Stimulated activated naive CD8-positive, alpha-beta T cell treated with anti-CD3 and anti-CD28 coated beads, Interleukin-15, Interleukin-2, amounts not matched to agents 100 U/mL and 50 U/mL, for 24 hours (primary cell): ENCODE measurements at regions not wholly inside any gene's neighbourhood (a gene's known extent, or its start where the extent isn't known, plus 50 kb on each side); places are given as distances from the start of the nearest gene placed in this dataset.
"Not testable (repeated sequence)": the region's sequence is repeated elsewhere in the genome, so short reads cannot be mapped to it uniquely, and the experiment has no call there.

Experiments used
- ATAC-seq: fragments of 150-1000 bp; cut with Tn5 transposase; one replicate; pipeline ENCODE4 v1.10.0; 2021
- DNase-seq: peaks from one replicate; pipeline ENCODE4 v3.0.0; 2021

GRCh38 chr17:36695710-36696109 is 94.3 kb downstream of the MRM1 start:
- ATAC-seq, DNase-seq: not testable (repeated sequence)

DNA sequence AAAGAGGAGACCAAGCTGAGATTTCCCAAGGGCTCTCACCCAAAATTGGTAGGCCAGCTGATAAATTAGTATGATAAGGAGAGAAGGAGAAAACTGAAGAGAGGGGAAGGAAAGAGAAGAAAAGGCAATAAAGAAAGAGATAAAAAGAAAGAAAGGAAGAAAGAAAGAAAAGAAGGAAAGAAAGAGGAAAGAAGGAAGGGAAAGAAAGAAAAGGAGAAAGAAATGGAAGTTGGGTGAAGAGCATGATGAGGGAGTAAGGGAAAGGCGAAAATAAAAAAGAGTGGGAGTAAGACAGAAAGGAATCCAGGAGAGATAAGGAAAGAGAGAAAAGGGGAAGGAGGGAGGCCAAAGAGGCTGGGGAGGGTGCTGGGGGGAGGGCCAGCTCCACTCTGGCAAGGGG is 95.4 kb downstream of the MRM1 start:
- DNase-seq = no peak
- no peak for ATAC-seq

DNA sequence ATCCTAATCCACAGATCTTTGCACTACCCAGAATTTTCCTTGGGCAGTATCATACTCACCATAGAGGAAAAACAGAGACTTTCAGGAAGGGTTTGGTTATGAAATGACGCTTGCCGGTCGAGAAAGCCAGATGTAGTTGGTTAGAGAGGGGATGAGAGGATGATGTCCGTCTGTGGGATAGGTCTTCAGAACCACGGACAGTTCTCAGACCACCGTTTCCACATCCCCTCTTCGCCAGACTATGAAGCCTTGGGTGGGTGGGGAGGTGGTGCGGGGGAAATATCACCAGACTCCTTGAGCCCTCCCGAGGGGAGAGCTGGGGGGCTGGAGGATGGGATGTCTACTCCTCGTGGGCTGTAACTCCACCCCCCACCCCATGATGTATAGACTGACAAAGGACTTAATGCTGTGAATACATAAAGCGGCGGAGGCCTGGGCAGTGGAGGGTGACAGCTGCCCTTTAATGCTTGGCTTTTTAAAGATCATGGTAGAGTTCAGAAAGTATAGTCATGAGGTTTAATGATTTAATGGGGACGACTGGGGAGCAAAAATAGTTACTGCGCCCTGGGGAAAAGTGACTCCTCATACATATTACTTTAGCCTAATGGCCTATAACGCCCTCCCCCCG is 96.6 kb downstream of the MRM1 start:
- no peak for DNase-seq
- no peak for ATAC-seq

GRCh38 chr17:36701429-36702099 is 100.2 kb downstream of the MRM1 start:
- ATAC-seq = no peak
- no peak for DNase-seq

DNA sequence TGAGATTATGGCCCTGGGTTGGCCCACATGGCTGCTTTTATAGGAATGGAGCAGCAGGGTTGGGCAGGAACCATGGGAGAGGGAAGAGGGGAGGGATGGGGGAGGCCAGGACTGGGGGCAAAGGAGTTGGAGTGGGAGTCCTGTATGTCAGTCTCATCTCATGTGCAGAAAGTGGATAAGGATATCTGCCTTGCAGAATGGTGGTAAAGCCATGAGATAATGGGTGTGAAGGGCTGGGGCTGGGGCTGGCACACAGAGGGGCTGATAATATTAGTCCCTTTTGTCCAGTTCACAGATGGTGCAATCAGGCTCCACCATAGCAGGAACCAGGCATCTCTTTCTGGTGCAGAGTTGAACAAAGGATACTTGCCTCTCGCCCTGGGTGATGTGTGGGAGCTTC is 101.3 kb downstream of the MRM1 start:
- no peak for DNase-seq

GRCh38 chr17:36703860-36704266 is 102.5 kb downstream of the MRM1 start:
- ATAC-seq (no peak), DNase-seq (peak; percentile 62)

More for the DNA sequence above, 101.3 kb downstream of the MRM1 start:
- no peak for ATAC-seq

- ATAC-seq = no peak
- no peak for DNase-seq
Observed at GRCh38 chr17:36705283-36705795, 104.0 kb downstream of the MRM1 start.

- DNase-seq (peak; percentile 63), ATAC-seq (peak; percentile 73)
Observed at GRCh38 chr17:36705874-36706731, 104.7 kb downstream of the MRM1 start.

DNA sequence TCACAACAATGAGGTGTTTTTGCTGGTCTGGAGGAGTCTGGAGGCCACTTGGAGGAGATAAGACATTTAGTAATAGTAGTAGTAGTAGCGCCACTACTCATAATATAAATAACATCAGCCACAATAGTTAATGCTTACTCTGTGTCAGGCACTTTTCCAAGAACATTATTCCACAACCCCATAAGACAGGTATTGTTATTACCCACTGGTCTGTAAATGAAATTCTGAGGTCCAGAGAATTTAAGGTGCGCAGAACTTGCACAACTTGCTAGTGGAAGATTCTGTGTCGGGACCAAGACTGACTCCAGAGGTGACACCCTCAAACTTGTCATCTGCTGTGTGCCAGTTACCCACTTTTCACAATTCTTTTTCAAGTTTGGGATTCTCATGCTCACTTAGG is 106.5 kb downstream of the MRM1 start:
- ATAC-seq = no peak

GRCh38 chr17:36714789-36715188 is 113.4 kb downstream of the MRM1 start:
- DNase-seq (no peak), ATAC-seq (no peak)

More for the DNA sequence above, 106.5 kb downstream of the MRM1 start:
- no peak for DNase-seq

DNA sequence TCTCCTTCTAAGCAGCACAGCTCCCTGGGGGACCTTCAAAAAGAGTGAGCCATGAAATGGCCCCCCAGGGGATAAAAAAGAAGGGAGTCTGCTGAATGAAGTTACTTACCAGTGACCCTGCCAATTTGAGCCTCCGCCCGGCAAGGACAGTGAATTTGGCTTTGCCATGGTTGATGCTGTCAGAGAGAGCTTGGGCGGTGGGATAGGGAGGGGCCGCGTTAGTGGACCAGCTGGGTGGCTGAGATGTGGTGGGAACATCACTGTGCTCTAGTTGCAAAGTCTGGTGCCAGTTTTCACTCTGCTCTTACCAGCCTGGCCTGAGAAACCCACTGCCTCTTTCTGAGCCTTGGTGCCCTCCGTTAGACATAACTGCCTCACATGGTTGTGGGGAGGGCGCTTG is 114.6 kb downstream of the MRM1 start:
- DNase-seq = no peak
- ATAC-seq = no peak

GRCh38 chr17:36717088-36717487 is 115.7 kb downstream of the MRM1 start:
- no peak for ATAC-seq
- DNase-seq = no peak

GRCh38 chr17:36720131-36720530 is 118.7 kb downstream of the MRM1 start:
- no peak for DNase-seq
- ATAC-seq = no peak

DNA sequence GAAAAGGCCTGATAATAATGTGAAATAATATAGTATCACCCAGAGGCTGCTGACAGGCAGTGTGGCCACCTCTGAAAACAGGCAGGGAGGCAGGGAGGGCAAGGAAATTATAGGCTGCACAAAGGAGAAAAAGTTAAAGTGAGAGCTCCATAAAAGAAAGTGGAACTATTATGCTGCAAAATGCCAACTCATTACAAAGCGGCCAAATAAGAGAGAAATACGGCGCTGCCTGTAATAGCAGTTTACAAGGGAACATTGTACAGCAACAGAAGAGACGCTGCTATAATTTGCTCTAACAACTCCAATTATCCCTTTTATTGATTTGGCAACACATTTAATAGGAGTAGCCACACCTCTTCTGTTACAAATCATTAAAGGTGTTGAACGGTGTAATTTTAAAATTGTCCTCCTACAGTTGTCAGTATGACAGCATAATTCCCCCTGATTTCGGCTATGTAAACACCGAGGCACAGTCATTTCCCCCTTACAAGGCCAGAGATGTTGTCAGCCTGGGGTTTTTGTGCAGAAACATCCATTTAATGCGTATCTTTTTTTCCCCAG is 120.3 kb downstream of the MRM1 start:
- ATAC-seq = peak; percentile 66

GRCh38 chr17:36722121-36722902 is 120.9 kb downstream of the MRM1 start:
- peak; percentile 94 for ATAC-seq
- peak; percentile 84 for DNase-seq

More for the DNA sequence above, 120.3 kb downstream of the MRM1 start:
- no peak for DNase-seq

GRCh38 chr17:36722903-36723263 is 121.5 kb downstream of the MRM1 start:
- no peak for ATAC-seq
- DNase-seq = no peak

DNA sequence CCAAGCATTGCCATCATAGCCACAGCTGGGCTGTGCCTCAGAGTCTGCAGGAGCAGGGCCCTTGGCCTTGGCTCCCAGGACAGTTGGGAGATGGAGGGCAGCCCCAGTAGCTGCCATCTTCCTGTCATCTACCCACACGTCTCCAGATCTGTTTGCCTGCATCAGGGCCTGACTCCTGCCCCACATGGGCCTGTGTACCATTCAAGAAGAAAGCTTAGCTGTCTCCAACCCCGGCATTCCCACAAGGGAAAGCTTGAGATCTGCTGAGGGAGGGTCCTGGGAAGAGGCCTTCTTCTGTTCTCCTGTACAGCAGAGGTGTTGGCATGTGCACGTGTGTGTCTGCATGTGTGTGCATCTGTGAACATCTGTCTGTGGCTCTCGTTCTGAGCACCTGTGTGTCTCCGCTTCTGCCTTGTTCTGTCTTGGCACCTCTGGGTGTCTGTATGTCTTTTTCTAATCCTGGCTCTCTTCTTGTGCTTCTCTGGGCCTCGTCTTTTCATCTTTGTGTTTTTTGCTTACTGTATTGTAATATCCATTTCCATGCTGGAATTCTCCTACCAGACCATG is 122.2 kb downstream of the MRM1 start:
- no peak for DNase-seq
- ATAC-seq = no peak

DNA sequence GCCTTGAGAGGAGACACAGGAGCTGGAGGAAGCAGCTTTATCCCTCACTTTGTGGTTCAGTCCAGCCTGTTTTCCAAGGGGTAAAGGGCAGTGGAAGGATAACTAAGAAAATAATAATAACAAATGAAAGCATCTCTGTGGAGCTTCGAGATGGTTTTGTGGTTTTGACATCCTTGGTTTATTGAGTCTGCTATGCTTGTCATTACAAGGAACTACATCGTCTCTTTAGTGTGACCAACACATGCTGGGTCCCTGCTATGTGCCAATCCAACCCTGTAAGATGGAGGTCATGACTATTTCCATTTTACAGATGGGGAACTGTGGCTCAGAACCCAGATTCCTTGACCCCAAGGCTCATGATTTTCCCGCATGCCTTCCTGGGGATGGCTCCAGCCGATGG is 124.8 kb downstream of the MRM1 start:
- no peak for DNase-seq
- no peak for ATAC-seq

GRCh38 chr17:36727052-36727451 is 125.7 kb downstream of the MRM1 start:
- ATAC-seq (no peak), DNase-seq (no peak)

- no peak for DNase-seq
- ATAC-seq = no peak
Observed at GRCh38 chr17:36727577-36727976, 126.2 kb downstream of the MRM1 start.
